Neural cell (in vitro differentiated cells): ENCODE measurements at regions not wholly inside any gene's neighbourhood (a gene's known extent, or its start where the extent isn't known, plus 50 kb on each side); places are given as distances from the start of the nearest gene placed in this dataset.

Source experiments
- H2AFZ ChIP-seq: fragments of 200-600, 300-800 bp; sonication (generic), shearing (Covaris generic); 2 replicates; pipeline ENCODE4 v1.6.0; 2014; ENCODE audit warnings: low read depth, mild to moderate bottlenecking, antibody characterized with exemption, low read length, moderate library complexity
- H3F3A ChIP-seq: fragments of 200-600 bp; shearing (Covaris generic); 2 replicates; pipeline ENCODE4 v1.6.1; 2016; ENCODE audit warnings: mild to moderate bottlenecking, moderate library complexity, mixed read lengths, antibody characterized with exemption, low read length; ENCODE audit not compliant: insufficient read depth, poor library complexity, severe bottlenecking
- H3K27ac ChIP-seq: fragments of 200-600, 300-800 bp; sonication (generic), shearing (Covaris generic); 2 replicates; pipeline ENCODE4 v1.5.1; 2014; ENCODE audit warnings: mild to moderate bottlenecking, low read length, moderate library complexity
- H3K27me3 ChIP-seq: fragments of 300-800, 200-600 bp; sonication (generic), shearing (Covaris generic); 2 replicates; pipeline ENCODE4 v1.6.0; 2014; ENCODE audit warnings: mild to moderate bottlenecking, low read depth, low read length, moderate library complexity; ENCODE audit not compliant: insufficient read depth
- H3K36me3 ChIP-seq: fragments of 300-800, 200-600 bp; sonication (generic), shearing (Covaris generic); 2 replicates; pipeline ENCODE4 v1.5.1; 2014; ENCODE audit warnings: mild to moderate bottlenecking, antibody characterized with exemption, low read length, moderate library complexity; ENCODE audit not compliant: insufficient read depth
- H3K4me2 ChIP-seq: fragments of 300-800, 200-600 bp; sonication (generic), shearing (Covaris generic); 2 replicates; pipeline ENCODE4 v1.6.0; 2014; ENCODE audit warnings: mild to moderate bottlenecking, low read length
- H3K4me3 ChIP-seq: fragments of 300-800, 200-600 bp; sonication (generic), shearing (Covaris generic); 2 replicates; pipeline ENCODE4 v1.5.1; 2014; ENCODE audit warnings: mild to moderate bottlenecking, low read length, moderate library complexity
- H3K79me2 ChIP-seq: fragments of 200-600 bp; shearing (Covaris generic); replicated peaks from 2 replicates; pipeline ENCODE4 v1.6.0; 2014; ENCODE audit warnings: mild to moderate bottlenecking, low read length, moderate library complexity; ENCODE audit not compliant: insufficient read depth
- H3K9ac ChIP-seq: fragments of 300-800, 200-600 bp; sonication (generic), shearing (Covaris generic); 2 replicates; pipeline ENCODE4 v1.6.1; 2016; ENCODE audit warnings: mild to moderate bottlenecking, low read length, mixed read lengths
- H3K9me2 ChIP-seq: fragments of 200-600 bp; shearing (Covaris generic); 2 replicates; pipeline ENCODE4 v1.6.1; 2016; ENCODE audit warnings: mild to moderate bottlenecking, low read length, mixed read lengths; ENCODE audit not compliant: insufficient read depth
- H3K9me3 ChIP-seq: fragments of 200-600, 300-800 bp; sonication (generic), shearing (Covaris generic); 2 replicates; pipeline ENCODE4 v1.6.1; 2016; ENCODE audit warnings: mild to moderate bottlenecking, mixed run types, low read length, moderate library complexity, mixed read lengths
- H4K20me1 ChIP-seq: fragments of 200-600 bp; shearing (Covaris generic); 2 replicates; pipeline ENCODE4 v1.6.1; 2016; ENCODE audit warnings: mild to moderate bottlenecking, mixed run types; ENCODE audit not compliant: insufficient read depth
- EP300 ChIP-seq: fragments of 450-650 bp; conservative IDR thresholded peaks from 2 replicates; pipeline ENCODE4 v1.6.1; 2014; ENCODE audit warnings: antibody characterized with exemption, mild to moderate bottlenecking, moderate library complexity; ENCODE audit not compliant: poor library complexity, severe bottlenecking
- EZH2 ChIP-seq: fragments of 200-600, 300-800 bp; shearing (Covaris generic), sonication (generic); IDR thresholded peaks from 2 replicates; pipeline ENCODE4 v1.6.1; 2014; ENCODE audit warnings: antibody characterized with exemption, low read length, borderline replicate concordance, mild to moderate bottlenecking; ENCODE audit not compliant: insufficient read depth, poor library complexity, severe bottlenecking
- MXI1 ChIP-seq: fragments of 450-650 bp; conservative IDR thresholded peaks from 2 replicates; pipeline ENCODE4 v1.6.1; 2014; ENCODE audit warnings: antibody characterized with exemption, mild to moderate bottlenecking; ENCODE audit not compliant: poor library complexity, severe bottlenecking
- POLR2AphosphoS5 ChIP-seq: IDR thresholded peaks from 2 replicates; pipeline ENCODE4 v1.6.1; 2012
- RAD21 ChIP-seq: fragments of 450-650 bp; conservative IDR thresholded peaks from 2 replicates; pipeline ENCODE4 v1.6.1; 2014; ENCODE audit warnings: antibody characterized with exemption, mild to moderate bottlenecking, moderate library complexity
- SMC3 ChIP-seq: fragments of 450-650 bp; conservative IDR thresholded peaks from 2 replicates; pipeline ENCODE4 v1.6.1; 2014; ENCODE audit warnings: antibody characterized with exemption, mild to moderate bottlenecking, moderate library complexity; ENCODE audit not compliant: poor library complexity
- TAF1 ChIP-seq: IDR thresholded peaks from 2 replicates; pipeline ENCODE4 v1.6.1; 2012; ENCODE audit warnings: low read depth
- TF ChIP-seq, protein P1 (sequence below): IDR thresholded peaks from 2 replicates; pipeline ENCODE4 v1.6.1; 2012; ENCODE audit warnings: borderline replicate concordance
- TF ChIP-seq, protein P2 (sequence below): fragments of 450-650 bp; IDR thresholded peaks from 2 replicates; pipeline ENCODE4 v1.5.1; 2014; ENCODE audit warnings: antibody characterized with exemption, mild to moderate bottlenecking, moderate library complexity; ENCODE audit not compliant: poor library complexity, severe bottlenecking

- Histone ChIP-seq H2AFZ (no peak overlapping the region), H3F3A (no peaks in the 10 kb centered on the region), H3K9ac (no peak overlapping the region), H3K27me3 (no peaks in the 10 kb centered on the region), H3K4me3 (no peak overlapping the region), H3K79me2 (no peaks in the 10 kb centered on the region), H3K27ac (no peak overlapping the region), H3K4me2 (no peak overlapping the region), H4K20me1 (no peaks in the 10 kb centered on the region), H3K9me2 (no peaks in the 10 kb centered on the region), H3K36me3 (no peaks in the 10 kb centered on the region), H3K9me3 (no peaks in the 10 kb centered on the region)
- TF ChIP-seq, protein P1, sequence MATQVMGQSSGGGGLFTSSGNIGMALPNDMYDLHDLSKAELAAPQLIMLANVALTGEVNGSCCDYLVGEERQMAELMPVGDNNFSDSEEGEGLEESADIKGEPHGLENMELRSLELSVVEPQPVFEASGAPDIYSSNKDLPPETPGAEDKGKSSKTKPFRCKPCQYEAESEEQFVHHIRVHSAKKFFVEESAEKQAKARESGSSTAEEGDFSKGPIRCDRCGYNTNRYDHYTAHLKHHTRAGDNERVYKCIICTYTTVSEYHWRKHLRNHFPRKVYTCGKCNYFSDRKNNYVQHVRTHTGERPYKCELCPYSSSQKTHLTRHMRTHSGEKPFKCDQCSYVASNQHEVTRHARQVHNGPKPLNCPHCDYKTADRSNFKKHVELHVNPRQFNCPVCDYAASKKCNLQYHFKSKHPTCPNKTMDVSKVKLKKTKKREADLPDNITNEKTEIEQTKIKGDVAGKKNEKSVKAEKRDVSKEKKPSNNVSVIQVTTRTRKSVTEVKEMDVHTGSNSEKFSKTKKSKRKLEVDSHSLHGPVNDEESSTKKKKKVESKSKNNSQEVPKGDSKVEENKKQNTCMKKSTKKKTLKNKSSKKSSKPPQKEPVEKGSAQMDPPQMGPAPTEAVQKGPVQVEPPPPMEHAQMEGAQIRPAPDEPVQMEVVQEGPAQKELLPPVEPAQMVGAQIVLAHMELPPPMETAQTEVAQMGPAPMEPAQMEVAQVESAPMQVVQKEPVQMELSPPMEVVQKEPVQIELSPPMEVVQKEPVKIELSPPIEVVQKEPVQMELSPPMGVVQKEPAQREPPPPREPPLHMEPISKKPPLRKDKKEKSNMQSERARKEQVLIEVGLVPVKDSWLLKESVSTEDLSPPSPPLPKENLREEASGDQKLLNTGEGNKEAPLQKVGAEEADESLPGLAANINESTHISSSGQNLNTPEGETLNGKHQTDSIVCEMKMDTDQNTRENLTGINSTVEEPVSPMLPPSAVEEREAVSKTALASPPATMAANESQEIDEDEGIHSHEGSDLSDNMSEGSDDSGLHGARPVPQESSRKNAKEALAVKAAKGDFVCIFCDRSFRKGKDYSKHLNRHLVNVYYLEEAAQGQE: no peak
- TF ChIP-seq EZH2 (no peak), EP300 (no peak), POLR2AphosphoS5 (no peak), TAF1 (no peak), RAD21 (no peak), MXI1 (no peak), SMC3 (no peak)
- TF ChIP-seq, protein P2, sequence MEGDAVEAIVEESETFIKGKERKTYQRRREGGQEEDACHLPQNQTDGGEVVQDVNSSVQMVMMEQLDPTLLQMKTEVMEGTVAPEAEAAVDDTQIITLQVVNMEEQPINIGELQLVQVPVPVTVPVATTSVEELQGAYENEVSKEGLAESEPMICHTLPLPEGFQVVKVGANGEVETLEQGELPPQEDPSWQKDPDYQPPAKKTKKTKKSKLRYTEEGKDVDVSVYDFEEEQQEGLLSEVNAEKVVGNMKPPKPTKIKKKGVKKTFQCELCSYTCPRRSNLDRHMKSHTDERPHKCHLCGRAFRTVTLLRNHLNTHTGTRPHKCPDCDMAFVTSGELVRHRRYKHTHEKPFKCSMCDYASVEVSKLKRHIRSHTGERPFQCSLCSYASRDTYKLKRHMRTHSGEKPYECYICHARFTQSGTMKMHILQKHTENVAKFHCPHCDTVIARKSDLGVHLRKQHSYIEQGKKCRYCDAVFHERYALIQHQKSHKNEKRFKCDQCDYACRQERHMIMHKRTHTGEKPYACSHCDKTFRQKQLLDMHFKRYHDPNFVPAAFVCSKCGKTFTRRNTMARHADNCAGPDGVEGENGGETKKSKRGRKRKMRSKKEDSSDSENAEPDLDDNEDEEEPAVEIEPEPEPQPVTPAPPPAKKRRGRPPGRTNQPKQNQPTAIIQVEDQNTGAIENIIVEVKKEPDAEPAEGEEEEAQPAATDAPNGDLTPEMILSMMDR: no peak
Observed at GRCh38 chrX:122783918-122784317, 400.2 kb upstream of the GRIA3 start.

DNA sequence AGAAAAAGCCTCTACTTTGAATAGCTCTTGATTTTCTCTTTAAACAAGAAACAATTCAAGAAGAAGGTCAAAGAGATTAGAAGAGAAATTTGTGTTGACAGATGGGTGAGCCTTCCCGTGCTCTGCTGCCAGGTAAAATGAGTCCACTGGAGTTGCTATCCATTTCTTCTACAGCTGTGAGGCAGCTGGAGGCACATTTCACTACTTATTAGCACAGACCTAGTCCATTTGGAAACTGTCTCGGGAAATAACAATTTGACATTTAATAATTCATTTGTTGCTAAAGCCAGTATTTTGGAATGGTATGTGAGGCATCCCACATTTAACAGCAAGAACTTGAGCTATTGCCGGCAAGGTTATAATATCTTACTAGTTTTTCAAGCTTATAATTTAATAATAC, 396.8 kb upstream of the GRIA3 start:
- Histone ChIP-seq H4K20me1 (no peaks in the 10 kb centered on the region), H3K9me2 (no peaks in the 10 kb centered on the region), H3K27ac (no peak overlapping the region), H3F3A (no peaks in the 10 kb centered on the region), H3K27me3 (no peaks in the 10 kb centered on the region), H3K36me3 (no peaks in the 10 kb centered on the region), H3K4me2 (no peak overlapping the region), H2AFZ (no peak overlapping the region), H3K9ac (no peak overlapping the region), H3K9me3 (no peaks in the 10 kb centered on the region), H3K4me3 (no peak overlapping the region), H3K79me2 (no peaks in the 10 kb centered on the region)
- TF ChIP-seq EZH2 (no peak), MXI1 (no peak), EP300 (no peak), RAD21 (no peak), TAF1 (no peak), POLR2AphosphoS5 (no peak), SMC3 (no peak)
- TF ChIP-seq, protein P2: no peak
- TF ChIP-seq, protein P1: no peak
